HG02623 (cell line): ENCODE measurements at regions not wholly inside any gene's neighbourhood (a gene's known extent, or its start where the extent isn't known, plus 50 kb on each side); places are given as distances from the start of the nearest gene placed in this dataset.

ENCODE experiments used
- ATAC-seq: cut with Tn5 transposase; IDR thresholded peaks from one replicate; pipeline ENCODE4 v1.9.1; 2021; ENCODE audit warnings: moderate library complexity; ENCODE audit not compliant: unreplicated experiment

DNA sequence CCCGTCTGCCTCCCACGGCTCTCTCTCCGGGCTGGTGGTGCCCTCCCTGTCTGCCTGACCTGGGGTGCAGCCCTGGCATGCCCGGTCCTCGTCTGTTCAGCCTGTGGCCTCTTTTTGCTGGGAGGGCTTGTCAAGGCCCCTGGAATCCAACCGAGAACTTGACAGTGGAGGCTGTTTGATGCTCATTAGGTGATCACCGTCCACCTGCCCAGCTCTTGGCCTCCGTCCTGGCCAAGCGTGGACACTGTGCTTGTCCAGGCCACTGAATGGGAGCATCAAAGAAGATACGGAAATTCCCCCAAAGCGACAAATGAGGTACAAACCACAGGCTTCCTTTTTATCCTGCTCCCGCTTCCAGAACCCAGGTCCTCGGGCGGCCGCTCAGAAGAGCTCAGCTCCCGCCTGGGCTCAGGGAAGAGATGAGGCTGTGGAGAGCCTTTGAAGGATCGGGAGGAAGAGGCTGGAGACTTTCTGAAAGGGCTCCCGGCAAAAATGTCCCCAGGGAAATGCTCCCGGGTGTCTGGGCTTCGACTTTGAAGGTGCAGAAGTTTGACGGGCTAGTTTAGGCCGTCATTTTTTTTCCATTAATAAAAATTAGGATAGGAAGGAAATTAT lies 1273.9 kb downstream of the BRD1 start:
- no peak for ATAC-seq

GRCh38 chr22:48553119-48553518 lies 1274.6 kb downstream of the BRD1 start:
- ATAC-seq = no peak

DNA sequence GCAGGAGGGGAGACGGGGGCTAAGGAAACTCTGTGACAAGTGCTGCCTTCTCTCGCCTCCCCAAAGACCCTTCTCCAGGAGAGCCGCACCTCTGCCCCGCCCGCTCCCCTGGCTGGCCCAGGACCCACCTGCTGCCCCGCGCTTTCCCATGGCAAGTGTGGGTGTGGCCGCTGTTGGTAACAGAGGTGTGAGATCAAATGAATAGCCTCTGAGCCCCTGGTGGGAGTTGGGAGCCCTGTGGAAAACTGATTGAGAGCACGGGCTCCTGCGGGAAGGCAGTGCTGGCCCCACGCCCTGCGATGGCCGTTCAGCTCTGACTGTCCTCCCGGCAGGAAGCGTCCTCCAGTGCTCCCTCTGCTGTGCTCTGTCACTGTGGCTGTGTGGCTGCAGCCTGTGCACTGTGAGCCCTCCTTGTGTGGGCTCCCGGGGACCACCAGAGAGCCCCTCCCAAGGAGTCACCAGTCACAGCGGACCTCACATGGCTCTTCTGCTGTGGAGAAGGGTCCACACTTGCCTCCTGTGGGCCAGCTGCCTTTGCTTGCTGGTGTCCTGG lies 1275.9 kb downstream of the BRD1 start:
- ATAC-seq = no peak

- ATAC-seq = no peak
Measured at GRCh38 chr22:48551061-48551460, 1276.6 kb downstream of the BRD1 start.

GRCh38 chr22:48548391-48548790 lies 1279.3 kb downstream of the BRD1 start:
- ATAC-seq = no peak

DNA sequence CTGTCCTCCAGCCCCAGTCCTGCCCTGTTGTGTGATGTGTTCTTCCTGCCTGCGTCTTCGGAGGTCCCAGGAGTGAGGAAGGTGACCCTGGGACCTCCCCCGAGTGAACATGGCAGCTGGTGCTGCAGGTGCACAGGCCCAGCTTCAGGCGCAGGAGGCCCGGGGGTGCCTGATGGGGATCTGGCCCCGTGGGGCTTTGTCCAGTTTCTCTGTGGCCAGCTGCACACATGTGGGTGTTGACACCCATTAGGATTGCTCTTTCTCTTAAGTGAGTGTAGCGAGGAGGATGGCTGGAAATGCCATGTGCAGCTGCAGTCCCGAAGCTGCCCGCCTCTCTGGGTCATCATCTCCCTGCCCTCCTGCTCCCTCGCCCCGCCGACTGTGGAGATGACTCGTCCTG lies 1279.7 kb downstream of the BRD1 start:
- no peak for ATAC-seq

DNA sequence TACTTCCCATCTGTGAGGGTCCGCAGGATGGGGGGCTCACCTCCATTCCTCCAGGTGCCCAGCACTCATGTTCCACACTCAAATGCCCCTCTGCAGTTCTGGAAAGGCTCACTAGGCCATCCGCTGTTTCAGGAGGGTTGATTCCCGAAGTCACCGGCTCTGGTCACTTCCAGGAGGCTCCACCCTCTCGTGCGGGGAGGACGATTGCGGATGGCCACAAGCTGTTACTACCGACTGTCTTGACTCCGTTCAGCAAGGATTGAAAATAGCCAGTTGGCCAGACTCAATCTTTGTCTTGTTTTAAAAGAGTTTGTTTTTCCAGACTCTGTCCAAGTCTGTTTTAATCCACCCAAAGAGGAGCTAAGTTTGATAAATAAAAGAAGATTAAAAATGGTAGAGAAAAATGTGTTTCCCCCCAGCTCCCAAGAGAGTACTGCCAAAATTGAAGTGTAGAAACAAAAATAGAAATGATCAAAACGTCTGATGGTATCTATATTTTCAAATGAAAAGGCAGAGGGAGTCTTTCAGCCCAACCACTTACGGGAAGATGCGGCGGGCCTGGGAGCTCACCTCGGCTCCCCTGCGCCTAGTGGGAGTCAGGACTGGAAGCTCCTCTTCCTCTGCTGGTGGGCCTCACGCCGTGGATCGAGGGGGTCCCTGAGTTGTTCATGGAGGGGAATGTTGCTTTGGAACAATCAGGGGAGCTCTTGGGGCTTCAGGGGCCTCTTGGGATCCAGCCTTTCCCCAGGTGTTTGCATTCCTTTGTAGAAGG lies 1280.8 kb downstream of the BRD1 start:
- no peak for ATAC-seq

GRCh38 chr22:48545987-48546386 lies 1281.7 kb downstream of the BRD1 start:
- ATAC-seq = no peak

DNA sequence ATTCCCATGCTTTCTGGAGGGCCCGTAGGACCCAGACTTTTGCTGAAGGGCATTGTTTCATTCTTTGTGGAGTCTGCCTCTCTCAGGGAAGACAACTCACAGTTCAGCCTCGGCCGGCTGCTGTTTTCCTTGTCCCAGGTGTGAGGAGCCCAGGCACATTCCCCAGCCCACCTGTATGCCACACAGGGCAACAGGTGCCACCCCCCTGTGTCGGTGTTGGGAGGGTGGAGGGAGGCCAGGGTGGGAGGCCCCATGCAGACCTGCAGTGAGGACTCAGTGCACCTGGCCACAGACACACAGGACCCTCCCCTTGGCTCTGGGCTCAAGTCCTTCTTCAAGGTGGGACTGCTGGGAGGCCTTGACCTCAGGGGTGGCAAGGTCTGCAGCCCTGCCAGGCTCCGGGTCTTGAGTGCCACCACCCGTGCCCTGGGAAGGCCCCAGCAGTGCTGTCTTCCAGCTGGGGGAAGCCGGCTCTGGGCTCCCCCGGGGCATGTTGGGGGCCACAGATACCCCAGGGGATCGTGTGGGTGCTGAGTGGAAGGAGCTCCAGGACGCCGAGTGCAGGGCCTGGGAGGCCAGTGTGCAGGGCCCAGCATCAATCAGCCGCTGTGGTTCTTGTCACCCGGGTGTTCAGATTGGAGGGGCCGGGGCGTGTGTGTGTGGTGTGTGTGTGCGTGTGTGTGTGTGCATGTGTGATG lies 1286.1 kb downstream of the BRD1 start:
- no peak for ATAC-seq

DNA sequence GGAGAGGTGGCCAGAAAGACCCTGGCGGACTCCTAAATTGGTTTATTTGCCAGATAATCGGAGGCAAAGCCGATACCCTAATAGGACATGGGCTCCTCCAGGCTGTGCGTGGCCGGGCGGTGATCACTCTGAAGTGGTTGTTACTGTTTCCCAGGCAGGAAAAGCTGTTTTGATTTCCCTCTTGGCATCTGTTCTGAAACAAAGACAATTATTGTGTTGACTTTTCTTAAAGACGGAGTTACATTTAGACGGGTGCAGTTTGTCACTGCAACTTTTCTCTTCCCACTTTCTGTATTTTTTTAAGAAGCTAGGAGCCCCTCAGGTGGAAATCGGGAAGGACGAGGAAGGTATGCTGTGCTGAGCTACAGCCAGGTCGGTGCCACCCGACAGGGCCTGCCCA lies 1288.4 kb downstream of the BRD1 start:
- no peak for ATAC-seq

DNA sequence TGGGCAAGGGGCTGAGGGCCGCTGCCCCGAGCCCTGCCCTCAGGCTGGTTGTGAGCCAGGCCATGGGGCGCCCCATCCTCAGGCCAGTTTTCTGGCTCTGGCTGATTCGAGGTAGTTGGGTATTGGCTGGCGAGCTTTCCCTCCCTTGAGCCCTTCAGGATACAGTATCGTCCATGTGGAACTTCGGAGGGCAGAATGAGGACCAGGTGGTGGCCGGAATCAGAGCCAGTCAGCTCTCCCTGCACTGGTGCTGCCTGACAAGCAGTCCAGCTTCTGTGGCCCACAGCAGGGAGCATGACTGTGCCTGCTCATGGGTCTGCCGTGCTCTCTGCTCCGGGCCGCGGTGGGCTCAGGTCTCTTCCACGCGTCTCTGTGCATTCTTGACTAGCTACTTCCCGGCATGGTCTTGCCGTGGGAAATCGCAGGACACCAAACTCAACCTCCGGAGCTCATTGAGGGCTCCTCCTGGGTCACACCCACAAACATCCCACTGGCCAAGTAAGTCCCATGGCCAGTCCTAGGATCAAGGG lies 1289.3 kb downstream of the BRD1 start:
- ATAC-seq = no peak

DNA sequence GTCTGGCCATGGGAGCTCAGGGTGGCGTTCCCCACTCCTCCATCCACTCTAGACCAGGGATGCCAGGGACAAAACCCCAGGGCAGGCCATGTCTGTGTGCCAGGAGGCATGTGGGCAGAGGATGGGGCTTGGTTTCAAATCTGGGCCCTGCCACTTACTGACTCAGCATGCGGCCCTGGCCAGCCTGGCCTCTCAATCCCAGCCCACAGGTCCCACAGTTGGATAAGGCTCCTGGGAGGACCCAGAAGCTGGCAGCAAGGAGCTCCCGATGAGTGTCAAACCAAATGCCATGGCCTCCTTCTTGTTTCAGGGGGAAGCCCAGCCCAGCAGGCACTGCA lies 1290.4 kb downstream of the BRD1 start:
- ATAC-seq = no peak

- no peak for ATAC-seq
Measured at GRCh38 chr22:48536541-48537342, 1290.9 kb downstream of the BRD1 start.

DNA sequence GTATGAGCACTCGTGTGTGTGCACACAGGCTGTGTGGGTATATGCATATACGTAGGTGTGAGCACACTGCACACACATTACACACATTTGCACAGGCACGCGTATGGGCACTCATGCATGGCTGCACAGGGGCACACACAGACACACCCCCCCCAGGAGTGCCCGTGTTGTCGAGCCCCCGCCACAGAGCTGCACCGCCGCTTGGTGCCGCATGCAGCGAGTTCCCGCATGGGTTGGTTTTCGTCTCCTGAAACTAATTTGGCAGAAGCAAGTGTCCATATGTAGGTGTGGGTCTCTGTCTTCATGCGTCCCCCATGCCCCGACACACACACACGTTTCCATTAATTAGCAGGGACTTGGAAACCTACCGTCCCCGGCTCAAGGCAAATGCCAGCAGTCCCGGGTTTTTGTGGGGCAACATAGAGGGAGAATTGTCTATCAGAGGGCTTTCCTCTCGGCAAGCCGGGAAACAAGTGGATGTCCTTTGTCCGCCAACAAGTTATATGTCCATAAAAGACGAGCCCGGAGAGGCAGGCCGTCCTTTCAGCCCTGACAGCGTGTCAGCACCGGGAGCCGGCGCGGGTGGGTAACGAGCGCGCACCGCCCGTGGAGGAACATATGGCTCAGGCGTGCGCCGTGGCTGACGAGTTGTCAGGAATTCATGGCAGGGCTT lies 1291.7 kb downstream of the BRD1 start:
- ATAC-seq = no peak

DNA sequence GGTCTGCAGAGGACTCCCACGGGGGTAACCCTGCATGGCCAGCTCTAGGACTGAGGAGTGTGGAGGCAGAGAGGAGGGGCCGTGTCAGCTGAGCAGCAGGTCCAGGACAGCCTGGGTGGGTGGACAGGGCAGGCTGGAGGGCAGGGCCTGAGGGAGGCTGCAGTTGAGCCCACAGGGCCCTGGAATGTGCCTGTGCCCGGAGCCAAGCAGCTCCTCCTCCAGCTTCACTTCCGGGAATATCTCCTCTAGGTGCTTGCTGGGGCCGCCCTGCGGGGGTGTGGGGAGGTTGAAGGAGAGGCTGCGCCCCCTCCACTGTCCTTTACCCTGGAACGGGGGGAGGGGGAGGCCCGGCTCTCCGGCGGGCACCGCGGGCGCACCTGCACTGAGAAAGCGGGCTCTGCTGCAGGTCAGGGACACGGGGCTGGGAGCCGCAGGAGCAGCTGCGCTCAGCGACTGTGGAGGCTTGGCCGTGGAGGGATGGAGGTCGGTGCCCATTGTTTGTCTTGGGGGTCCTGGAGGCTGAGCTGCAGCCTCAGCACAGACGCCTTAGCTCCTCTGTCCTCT lies 1293.2 kb downstream of the BRD1 start:
- ATAC-seq = no peak

DNA sequence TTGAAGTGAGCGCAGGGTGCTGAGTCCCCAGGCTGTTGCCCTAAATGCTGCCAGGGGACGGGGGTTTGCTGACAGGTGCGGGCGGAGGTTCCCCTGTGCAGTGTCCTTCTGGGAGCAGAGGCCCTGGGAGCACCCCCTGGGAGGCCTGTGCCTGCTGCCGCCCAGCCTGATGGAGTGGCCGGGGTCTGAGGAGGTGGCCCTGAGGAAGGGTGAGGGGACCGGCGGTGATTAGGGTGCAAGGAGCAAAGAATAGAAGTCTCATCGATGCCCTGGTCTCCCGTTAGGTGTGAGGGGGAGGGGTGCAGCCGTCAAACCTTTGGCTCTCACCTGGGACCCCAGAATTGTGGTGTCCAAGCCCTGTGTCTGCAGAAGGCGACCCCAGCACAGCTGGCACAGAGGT lies 1294.7 kb downstream of the BRD1 start:
- ATAC-seq = no peak

GRCh38 chr22:48531761-48532435 lies 1295.8 kb downstream of the BRD1 start:
- no peak for ATAC-seq

DNA sequence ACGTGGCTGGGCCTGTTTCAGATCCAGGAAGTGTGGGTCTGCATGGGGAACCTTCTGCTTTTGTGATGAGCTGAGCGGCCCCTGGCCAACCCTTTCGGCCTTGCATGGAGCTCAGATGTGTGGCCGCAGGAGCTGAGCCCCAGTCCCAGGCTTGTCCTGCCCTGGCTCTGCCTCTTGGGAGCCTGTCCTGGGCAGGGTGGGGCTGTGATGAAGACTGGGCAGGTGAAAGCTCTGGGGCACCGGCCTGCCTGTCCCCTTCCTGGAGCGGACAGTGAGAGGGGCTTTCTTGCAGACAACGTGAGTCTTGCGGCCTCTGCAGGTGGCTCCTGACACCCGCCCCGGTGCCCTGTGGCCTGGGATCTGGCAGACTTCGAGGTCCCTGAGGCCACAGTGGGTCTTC lies 1296.6 kb downstream of the BRD1 start:
- no peak for ATAC-seq

DNA sequence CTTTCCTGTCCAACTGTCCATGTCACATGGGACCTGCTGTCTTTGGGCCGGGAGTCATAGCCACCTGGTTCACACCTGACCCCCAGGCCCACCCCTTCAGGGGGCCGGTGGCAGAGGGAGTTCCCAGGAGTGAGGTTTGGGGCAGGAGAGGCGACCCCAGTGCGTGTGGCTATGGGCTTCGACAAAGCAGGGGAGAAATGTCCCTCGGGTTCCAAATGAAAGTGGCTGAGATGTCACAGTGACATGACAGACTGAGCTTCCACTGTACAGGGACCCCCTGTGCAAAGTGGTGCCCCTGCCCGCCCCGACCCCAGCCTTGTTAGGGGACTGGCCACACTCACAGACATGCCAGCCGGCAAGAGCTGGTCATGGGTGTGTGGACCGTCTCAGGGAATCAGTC lies 1297.0 kb downstream of the BRD1 start:
- no peak for ATAC-seq
